ENCODE measurements at regions not wholly inside any gene's neighbourhood (a gene's known extent, or its start where the extent isn't known, plus 50 kb on each side); places are given as distances from the start of the nearest gene placed in this dataset.
"Not testable (repeated sequence)": the region's sequence is repeated elsewhere in the genome, so short reads cannot be mapped to it uniquely, and the experiment has no call there.

DNA sequence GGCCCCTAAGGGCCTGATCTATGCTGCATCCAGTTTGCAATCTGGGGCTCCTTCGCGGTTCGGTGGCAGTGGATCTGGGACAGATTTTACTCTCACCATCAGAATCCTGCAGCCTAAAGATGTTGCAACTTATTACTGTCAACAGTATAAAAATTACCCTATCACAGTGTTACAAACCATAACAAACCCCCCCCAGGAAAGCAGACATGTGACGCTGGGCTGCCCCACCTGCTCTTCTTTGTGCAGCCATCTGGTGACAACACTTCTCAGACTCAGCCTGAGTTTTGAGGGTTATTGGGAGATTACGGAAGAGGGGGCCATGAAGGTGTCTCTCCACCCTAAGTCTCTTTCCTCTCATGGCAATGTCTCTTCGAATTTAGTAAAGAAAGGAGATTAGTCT is 1204.2 kb downstream of the RPIA start:
- TF ChIP-seq, protein P1, sequence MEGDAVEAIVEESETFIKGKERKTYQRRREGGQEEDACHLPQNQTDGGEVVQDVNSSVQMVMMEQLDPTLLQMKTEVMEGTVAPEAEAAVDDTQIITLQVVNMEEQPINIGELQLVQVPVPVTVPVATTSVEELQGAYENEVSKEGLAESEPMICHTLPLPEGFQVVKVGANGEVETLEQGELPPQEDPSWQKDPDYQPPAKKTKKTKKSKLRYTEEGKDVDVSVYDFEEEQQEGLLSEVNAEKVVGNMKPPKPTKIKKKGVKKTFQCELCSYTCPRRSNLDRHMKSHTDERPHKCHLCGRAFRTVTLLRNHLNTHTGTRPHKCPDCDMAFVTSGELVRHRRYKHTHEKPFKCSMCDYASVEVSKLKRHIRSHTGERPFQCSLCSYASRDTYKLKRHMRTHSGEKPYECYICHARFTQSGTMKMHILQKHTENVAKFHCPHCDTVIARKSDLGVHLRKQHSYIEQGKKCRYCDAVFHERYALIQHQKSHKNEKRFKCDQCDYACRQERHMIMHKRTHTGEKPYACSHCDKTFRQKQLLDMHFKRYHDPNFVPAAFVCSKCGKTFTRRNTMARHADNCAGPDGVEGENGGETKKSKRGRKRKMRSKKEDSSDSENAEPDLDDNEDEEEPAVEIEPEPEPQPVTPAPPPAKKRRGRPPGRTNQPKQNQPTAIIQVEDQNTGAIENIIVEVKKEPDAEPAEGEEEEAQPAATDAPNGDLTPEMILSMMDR (conservative IDR thresholded peaks at IDR 0.05; ENCODE audit: low read depth, low read length) = not testable (repeated sequence)
- not testable (repeated sequence) for TF ChIP-seq EZH2 (IDR thresholded peaks at IDR 0.05; ENCODE audit: low read length, unreplicated experiment); EZH2phosphoT487 (IDR thresholded peaks at IDR 0.05; ENCODE audit: borderline replicate concordance, low read length)

Measured in PC-3 (cell line).